Smooth muscle cell (in vitro differentiated cells): ENCODE measurements at regions not wholly inside any gene's neighbourhood (a gene's known extent, or its start where the extent isn't known, plus 50 kb on each side); places are given as distances from the start of the nearest gene placed in this dataset.
"Not testable (repeated sequence)": the region's sequence is repeated elsewhere in the genome, so short reads cannot be mapped to it uniquely, and the experiment has no call there.

Experiments used
- DNase-seq: peaks from one replicate; lab custom pipeline; 2025; ENCODE audit not compliant: unreplicated experiment; lab: John Stamatoyannopoulos, UW
- H2AFZ ChIP-seq: fragments of 200-600 bp; sonication (generic); 2 replicates; pipeline ENCODE4 v1.6.0; 2016; ENCODE audit warnings: antibody characterized with exemption, low read depth, mild to moderate bottlenecking
- H3F3A ChIP-seq: fragments of 200-600 bp; sonication (generic); 2 replicates; pipeline ENCODE4 v1.6.0; 2017; ENCODE audit warnings: antibody characterized with exemption, low read depth
- H3K27ac ChIP-seq: fragments of 200-600 bp; sonication (generic); 2 replicates; pipeline ENCODE4 v1.5.1; 2016; ENCODE audit warnings: low read depth, mild to moderate bottlenecking
- H3K27me3 ChIP-seq: fragments of 200-600 bp; sonication (generic); 2 replicates; pipeline ENCODE4 v1.6.1; 2016; ENCODE audit warnings: low read depth, mild to moderate bottlenecking
- H3K36me3 ChIP-seq: fragments of 200-600 bp; sonication (generic); 2 replicates; pipeline ENCODE4 v1.5.1; 2016; ENCODE audit warnings: low read depth
- H3K4me1 ChIP-seq: fragments of 200-600 bp; sonication (generic); 2 replicates; pipeline ENCODE4 v1.5.1; 2016; ENCODE audit warnings: low read depth
- H3K4me2 ChIP-seq: fragments of 200-600 bp; sonication (generic); 2 replicates; pipeline ENCODE4 v1.6.0; 2016; ENCODE audit warnings: mild to moderate bottlenecking
- H3K4me3 ChIP-seq: fragments of 200-600 bp; sonication (generic); 2 replicates; pipeline ENCODE4 v1.5.1; 2016; ENCODE audit warnings: mild to moderate bottlenecking
- H3K79me2 ChIP-seq: fragments of 200-600 bp; sonication (generic); 2 replicates; pipeline ENCODE4 v1.6.0; 2016; ENCODE audit warnings: low read depth, mild to moderate bottlenecking
- H3K9ac ChIP-seq: fragments of 200-600 bp; sonication (generic); 2 replicates; pipeline ENCODE4 v1.6.0; 2016; ENCODE audit warnings: low read depth
- H3K9me3 ChIP-seq: fragments of 200-600 bp; sonication (generic); replicated peaks from 2 replicates; pipeline ENCODE4 v1.5.1; 2016; ENCODE audit warnings: low read depth
- H4K20me1 ChIP-seq: fragments of 200-600 bp; sonication (generic); 2 replicates; pipeline ENCODE4 v1.6.0; 2016; ENCODE audit warnings: low read depth
- CTCF ChIP-seq: fragments of 200-600 bp; sonication (generic); IDR thresholded peaks from 2 replicates; pipeline ENCODE4 v1.5.1; 2017; ENCODE audit warnings: borderline replicate concordance, mild to moderate bottlenecking, antibody characterized with exemption; ENCODE audit not compliant: insufficient read depth, poor library complexity, severe bottlenecking
- WGBS: methylation state at CpG from one replicate; pipeline ENCODE4 v1.1.7; 2016; ENCODE audit warnings: low lambda C conversion rate; 5-methylcytosine and 5-hydroxymethylcytosine counted together

DNA sequence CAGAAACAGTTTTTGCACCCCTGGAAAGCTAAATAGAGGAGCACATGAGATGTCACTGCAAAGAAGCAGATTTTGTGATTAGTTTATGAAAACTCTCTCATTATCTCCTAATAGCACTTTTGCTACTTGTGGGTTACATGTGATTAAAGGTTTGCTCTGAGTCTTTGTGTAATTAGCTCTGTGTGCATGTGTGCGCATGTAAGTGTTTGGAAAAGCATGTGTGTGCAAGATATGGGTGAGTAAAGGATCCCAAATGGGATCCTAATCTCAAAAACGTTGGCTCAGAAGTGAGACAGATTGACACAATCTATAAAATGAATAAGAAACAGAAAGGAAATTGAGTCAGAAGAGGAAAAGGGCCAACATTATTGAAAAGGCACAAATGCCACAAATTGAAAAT is 104.5 kb downstream of the SKIDA1 start:
- TF ChIP-seq CTCF, result no peak
- no peaks in the 10 kb centered on the region for H3K9me3 ChIP-seq
- H3K36me3 ChIP-seq, result no peaks in the 10 kb centered on the region
- peaks cover 4% of the 10 kb centered on the region for H3K4me1 ChIP-seq
- no peaks in the 10 kb centered on the region for H3K79me2 ChIP-seq
- no peak overlapping the region for H3K4me3 ChIP-seq
- no peaks in the 10 kb centered on the region for H3K27me3 ChIP-seq
- H3K9ac ChIP-seq, result no peak overlapping the region
- no peak for DNase-seq
- no peaks in the 10 kb centered on the region for H3F3A ChIP-seq
- H3K4me2 ChIP-seq, result no peak overlapping the region
- WGBS, result 62% methylated on average over 2 of the region's 2 CpGs
- no peak overlapping the region for H3K27ac ChIP-seq
- no peak overlapping the region for H2AFZ ChIP-seq
- no peaks in the 10 kb centered on the region for H4K20me1 ChIP-seq

DNA sequence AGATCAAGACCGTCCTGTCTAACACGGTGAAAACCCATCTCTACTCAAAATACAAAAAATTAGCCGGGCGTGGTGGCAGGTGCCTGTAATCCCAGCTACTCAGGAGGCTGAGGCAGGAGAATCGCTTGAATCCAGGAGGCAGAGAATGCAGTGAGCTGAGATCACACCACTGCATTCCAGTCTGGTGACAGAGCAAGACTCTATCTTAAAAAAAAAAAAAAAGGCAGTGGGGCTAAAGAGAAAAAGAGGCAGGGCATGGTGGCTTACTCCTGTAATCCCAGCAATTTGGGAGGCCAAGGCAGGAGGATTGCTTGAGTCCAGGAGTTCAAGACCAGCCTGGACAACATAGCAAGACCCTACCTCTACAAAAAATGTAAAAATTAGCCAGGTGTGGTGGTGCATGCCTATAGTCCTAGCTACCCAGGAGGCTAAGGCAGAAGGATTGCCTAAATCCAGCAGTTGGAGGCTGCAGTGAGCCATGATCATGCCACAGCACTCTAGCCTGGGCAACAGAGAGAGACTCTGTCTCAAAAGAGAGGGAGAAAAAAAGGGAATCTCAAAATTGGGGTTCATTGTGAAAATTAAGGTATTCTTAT is 106.4 kb downstream of the SKIDA1 start:
- H2AFZ ChIP-seq, H3K4me2 ChIP-seq, H3K36me3 ChIP-seq, H3K9ac ChIP-seq, H4K20me1 ChIP-seq, H3K9me3 ChIP-seq, H3K27me3 ChIP-seq, H3K79me2 ChIP-seq, DNase-seq, H3F3A ChIP-seq, H3K27ac ChIP-seq, H3K4me1 ChIP-seq, H3K4me3 ChIP-seq: not testable (repeated sequence)
- 79% methylated on average over 5 of the region's 5 CpGs for WGBS

DNA sequence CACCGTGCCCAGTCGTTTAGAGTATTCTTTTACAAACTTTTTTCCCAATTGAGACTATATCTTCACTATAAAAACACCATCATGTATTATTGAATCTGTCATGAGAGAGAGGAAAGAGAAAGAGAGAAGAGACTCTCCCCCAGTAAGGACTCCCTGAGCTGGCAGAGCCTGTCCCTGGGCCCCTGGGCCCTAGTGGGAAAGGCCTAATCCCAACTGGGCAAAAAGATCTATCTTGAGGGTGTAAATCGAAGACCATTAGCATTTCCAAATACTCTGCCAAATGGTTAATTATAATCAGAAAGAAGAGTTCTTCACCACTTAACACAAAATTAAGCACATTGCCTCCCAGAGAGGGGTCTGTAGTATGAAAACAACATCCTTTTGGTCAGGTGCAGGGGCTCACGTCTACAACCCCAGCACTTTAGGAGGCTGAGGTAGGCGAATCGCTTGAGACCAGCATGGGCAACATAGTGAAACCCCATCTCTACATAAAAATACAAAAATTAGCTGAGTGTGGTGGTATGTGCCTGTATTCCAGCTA is 108.2 kb downstream of the SKIDA1 start:
- Histone ChIP-seq H4K20me1 (no peaks in the 10 kb centered on the region), H2AFZ (no peak overlapping the region), H3K4me3 (no peak overlapping the region), H3K36me3 (no peaks in the 10 kb centered on the region), H3K4me1 (peaks cover 4% of the 10 kb centered on the region), H3K9ac (no peak overlapping the region), H3K79me2 (no peaks in the 10 kb centered on the region), H3F3A (no peaks in the 10 kb centered on the region), H3K27me3 (no peaks in the 10 kb centered on the region), H3K27ac (no peak overlapping the region), H3K4me2 (no peak overlapping the region), H3K9me3 (no peaks in the 10 kb centered on the region)
- no peak for DNase-seq
- WGBS, result 73% methylated on average over 6 of the region's 6 CpGs
- TF ChIP-seq CTCF, result no peak

DNA sequence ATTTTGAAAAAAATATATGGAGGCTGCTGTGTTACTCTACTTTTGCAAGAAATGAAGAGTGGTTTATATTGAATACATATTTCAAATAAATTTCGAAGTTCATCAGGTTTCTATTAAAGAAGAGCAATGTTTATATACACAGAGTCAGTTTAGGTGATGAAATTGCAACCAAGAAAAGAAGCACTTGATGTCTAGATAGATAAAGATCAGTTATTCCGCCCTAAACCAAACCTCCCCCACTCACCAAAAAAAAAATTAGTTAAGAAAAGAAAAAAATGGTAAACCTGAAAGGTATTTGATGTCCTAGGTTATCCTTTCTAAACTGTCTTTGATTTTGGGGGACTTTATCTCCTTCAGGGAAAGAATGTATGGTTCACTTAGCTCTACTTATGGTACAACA is 111.8 kb downstream of the SKIDA1 start:
- no peak overlapping the region for H2AFZ ChIP-seq
- no peaks in the 10 kb centered on the region for H3K27me3 ChIP-seq
- H3F3A ChIP-seq, result no peaks in the 10 kb centered on the region
- H4K20me1 ChIP-seq, result no peaks in the 10 kb centered on the region
- no peaks in the 10 kb centered on the region for H3K4me1 ChIP-seq
- H3K9me3 ChIP-seq, result no peaks in the 10 kb centered on the region
- no peak overlapping the region for H3K27ac ChIP-seq
- H3K36me3 ChIP-seq, result no peaks in the 10 kb centered on the region
- H3K79me2 ChIP-seq, result no peaks in the 10 kb centered on the region
- no peak overlapping the region for H3K4me2 ChIP-seq
- 87% methylated on average over 2 of the region's 2 CpGs for WGBS
- DNase-seq, result no peak
- TF ChIP-seq CTCF, result no peak
- H3K9ac ChIP-seq, result no peak overlapping the region
- no peak overlapping the region for H3K4me3 ChIP-seq
